GM18873 (cell line): ENCODE measurements at regions not wholly inside any gene's neighbourhood (a gene's known extent, or its start where the extent isn't known, plus 50 kb on each side); places are given as distances from the start of the nearest gene placed in this dataset.
"Not testable (repeated sequence)": the region's sequence is repeated elsewhere in the genome, so short reads cannot be mapped to it uniquely, and the experiment has no call there.

Source experiments
- ATAC-seq: cut with Tn5 transposase; IDR thresholded peaks from one replicate; pipeline ENCODE4 v1.9.1; 2021; ENCODE audit warnings: mild to moderate bottlenecking, moderate library complexity, moderate number of reproducible peaks; ENCODE audit not compliant: unreplicated experiment, low FRiP score

- no peak for ATAC-seq
Observed at GRCh38 chr12:17134315-17134714, 528.4 kb upstream of the LMO3 start.

- no peak for ATAC-seq
Observed at GRCh38 chr12:17132336-17132735, 526.4 kb upstream of the LMO3 start.

- not testable (repeated sequence) for ATAC-seq
Observed at GRCh38 chr12:17116538-17116937, 510.6 kb upstream of the LMO3 start.

- ATAC-seq: no peak
Observed at GRCh38 chr12:17110316-17110715, 504.4 kb upstream of the LMO3 start.

GRCh38 chr12:17108877-17109541 is 503.0 kb upstream of the LMO3 start:
- no peak for ATAC-seq

- no peak for ATAC-seq
Observed at GRCh38 chr12:17104801-17105200, 498.8 kb upstream of the LMO3 start.

- no peak for ATAC-seq
Observed at GRCh38 chr12:17097674-17098073, 491.7 kb upstream of the LMO3 start.

GRCh38 chr12:17084831-17085230 is 478.9 kb upstream of the LMO3 start:
- ATAC-seq: no peak

GRCh38 chr12:17079251-17079909 is 473.4 kb upstream of the LMO3 start:
- no peak for ATAC-seq

- no peak for ATAC-seq
Observed at GRCh38 chr12:17077594-17077993, 471.6 kb upstream of the LMO3 start.

- ATAC-seq: no peak
Observed at GRCh38 chr12:17076811-17077210, 470.8 kb upstream of the LMO3 start.

GRCh38 chr12:17076028-17076744 is 470.2 kb upstream of the LMO3 start:
- ATAC-seq: no peak

GRCh38 chr12:17064834-17065233 is 458.9 kb upstream of the LMO3 start:
- ATAC-seq: no peak

- ATAC-seq: no peak
Observed at GRCh38 chr12:17062267-17063036, 456.5 kb upstream of the LMO3 start.

- no peak for ATAC-seq
Observed at GRCh38 chr12:17060260-17060659, 454.3 kb upstream of the LMO3 start.

GRCh38 chr12:17056546-17056945 is 450.6 kb upstream of the LMO3 start:
- ATAC-seq: no peak

GRCh38 chr12:17038923-17039322 is 433.0 kb upstream of the LMO3 start:
- no peak for ATAC-seq

- ATAC-seq: no peak
Observed at GRCh38 chr12:17035372-17035771, 429.4 kb upstream of the LMO3 start.

GRCh38 chr12:17030338-17030737 is 424.4 kb upstream of the LMO3 start:
- ATAC-seq: no peak

GRCh38 chr12:17028348-17028747 is 422.4 kb upstream of the LMO3 start:
- ATAC-seq: no peak

- ATAC-seq: not testable (repeated sequence)
Observed at GRCh38 chr12:17025424-17025823, 419.5 kb upstream of the LMO3 start.
